Ecto neural progenitor cell (in vitro differentiated cells): ENCODE measurements at regions not wholly inside any gene's neighbourhood (a gene's known extent, or its start where the extent isn't known, plus 50 kb on each side); places are given as distances from the start of the nearest gene placed in this dataset.
A peak's percentile ranks its signal among the peaks of the same experiment; 100 is the strongest.
"Not testable (repeated sequence)": the region's sequence is repeated elsewhere in the genome, so short reads cannot be mapped to it uniquely, and the experiment has no call there.

Experiments used
- DNase-seq: peaks from one replicate; pipeline ENCODE4 v3.0.0-alpha.2; 2018; ENCODE audit warnings: low spot score

GRCh38 chr3:72052841-72053409 lies 268.0 kb upstream of the PROK2 start:
- no peak for DNase-seq

- no peak for DNase-seq
Observed at GRCh38 chr3:72050771-72051170, 265.8 kb upstream of the PROK2 start.

GRCh38 chr3:72050048-72050632 lies 265.2 kb upstream of the PROK2 start:
- DNase-seq = no peak

- no peak for DNase-seq
Observed at GRCh38 chr3:72049300-72049699, 264.4 kb upstream of the PROK2 start.

- no peak for DNase-seq
Observed at GRCh38 chr3:72048873-72049272, 263.9 kb upstream of the PROK2 start.

- DNase-seq = no peak
Observed at GRCh38 chr3:72047221-72047871, 262.4 kb upstream of the PROK2 start.

GRCh38 chr3:72044231-72044855 lies 259.4 kb upstream of the PROK2 start:
- no peak for DNase-seq

- no peak for DNase-seq
Observed at GRCh38 chr3:72043204-72044133, 258.5 kb upstream of the PROK2 start.

- DNase-seq = no peak
Observed at GRCh38 chr3:72042397-72043203, 257.7 kb upstream of the PROK2 start.

- DNase-seq = no peak
Observed at GRCh38 chr3:72041511-72041910, 256.6 kb upstream of the PROK2 start.

- DNase-seq = no peak
Observed at GRCh38 chr3:72041076-72041475, 256.1 kb upstream of the PROK2 start.

GRCh38 chr3:72039677-72040076 lies 254.7 kb upstream of the PROK2 start:
- DNase-seq = no peak

- no peak for DNase-seq
Observed at GRCh38 chr3:72036899-72037298, 252.0 kb upstream of the PROK2 start.

- DNase-seq = no peak
Observed at GRCh38 chr3:72035606-72036005, 250.7 kb upstream of the PROK2 start.

- no peak for DNase-seq
Observed at GRCh38 chr3:72034986-72035385, 250.0 kb upstream of the PROK2 start.

- no peak for DNase-seq
Observed at GRCh38 chr3:72033666-72034428, 248.9 kb upstream of the PROK2 start.

- no peak for DNase-seq
Observed at GRCh38 chr3:72032441-72033135, 247.6 kb upstream of the PROK2 start.

- no peak for DNase-seq
Observed at GRCh38 chr3:72031581-72031980, 246.6 kb upstream of the PROK2 start.

- DNase-seq = not testable (repeated sequence)
Observed at GRCh38 chr3:72030296-72030695, 245.3 kb upstream of the PROK2 start.

GRCh38 chr3:72028726-72029125 lies 243.8 kb upstream of the PROK2 start:
- peak; percentile 66 for DNase-seq
